NB4 (cell line): ENCODE measurements at regions not wholly inside any gene's neighbourhood (a gene's known extent, or its start where the extent isn't known, plus 50 kb on each side); places are given as distances from the start of the nearest gene placed in this dataset.

Source experiments
- CTCF ChIP-seq: IDR thresholded peaks from one replicate; pipeline ENCODE4 v1.5.1; 2012; ENCODE audit warnings: low read depth, low read length
- MAX ChIP-seq: IDR thresholded peaks from 2 replicates; pipeline ENCODE4 v1.6.1; 2011; ENCODE audit warnings: low read depth, low read length

GRCh38 chr9:95741631-95742030 is 133.9 kb upstream of the ERCC6L2 start:
- TF ChIP-seq CTCF (no peak), MAX (no peak)
